GM12878 (cell line): ENCODE measurements at regions not wholly inside any gene's neighbourhood (a gene's known extent, or its start where the extent isn't known, plus 50 kb on each side); places are given as distances from the start of the nearest gene placed in this dataset.

Experiments used
- ATAC-seq: fragments of 200-7000 bp; cut with Tn5 transposase; 3 replicates; pipeline ENCODE4 v1.9.1; 2020; ENCODE audit warnings: mild to moderate bottlenecking, moderate library complexity
- BruUV-seq: library from RNA; stranded (reverse); fragments of 400-500 nt; replicated peaks from 2 replicates; lab custom pipeline; 2021; lab: Mats Ljungman, UMichigan
- CTCF ChIA-PET: fragments of 300-600 bp; sonication (Branson Sonifier 250); formaldehyde crosslinking; extraction: SDS; loops from one replicate; lab custom pipeline; 2021; ENCODE audit warnings: inconsistent platforms; lab: Yijun Ruan, JAX
- POLR2A ChIA-PET: fragments of 350-600 bp; formaldehyde crosslinking; extraction: SDS; loops from one replicate; lab custom pipeline; 2021; ENCODE audit warnings: inconsistent platforms; lab: Charles Lee
- RAD21 ChIA-PET: fragments of 300-600 bp; sonication (Branson Sonifier 250); formaldehyde crosslinking; loops from one replicate; lab custom pipeline; 2023; ENCODE audit warnings: antibody characterized with exemption; ENCODE audit not compliant: unreplicated experiment; lab: Charles Lee
- SMC1A ChIA-PET: fragments of 300-600 bp; sonication (Branson Sonifier 250); formaldehyde crosslinking; loops from one replicate; lab custom pipeline; 2023; ENCODE audit not compliant: unreplicated experiment, uncharacterized antibody; lab: Charles Lee
- DNase-seq: peaks from one replicate; pipeline ENCODE4 v3.0.0-alpha.2; 2011; ENCODE audit warnings: low read depth, low spot score
- FAIRE-seq: peaks from 3 replicates; lab custom pipeline; 2011; peaks lifted over from hg19 to GRCh38; lab: Jason Lieb, UNC
- H2AFZ ChIP-seq: 2 replicates; pipeline ENCODE4 v1.6.0; 2011; ENCODE audit warnings: low read depth, low read length, control low read depth; ENCODE audit not compliant: control insufficient read depth
- H3K27ac ChIP-seq: 2 replicates; pipeline ENCODE4 v1.5.1; 2011; ENCODE audit warnings: control low read depth; ENCODE audit not compliant: control insufficient read depth, insufficient read depth
- H3K27me3 ChIP-seq, 2 experiments: replicated peaks in 1 of 2; 2 replicates each; pipeline versions ENCODE4 v1.6.0 to v1.6.1; 2011; ENCODE audit warnings: low read length in 1 of 2; ENCODE audit not compliant: control insufficient read depth in 2 of 2, insufficient read depth in 2 of 2
- H3K36me3 ChIP-seq, 2 experiments: 2 replicates each; pipeline ENCODE4 v1.5.1; 2011; ENCODE audit warnings: low read length in 1 of 2; ENCODE audit not compliant: control insufficient read depth in 2 of 2, insufficient read depth in 2 of 2
- H3K4me1 ChIP-seq: 2 replicates; pipeline ENCODE4 v1.6.1; 2011; ENCODE audit warnings: mild to moderate bottlenecking, low read length, moderate library complexity, mixed read lengths; ENCODE audit not compliant: control insufficient read depth, insufficient read depth
- H3K4me2 ChIP-seq: 2 replicates; pipeline ENCODE4 v1.6.0; 2011; ENCODE audit warnings: control low read depth; ENCODE audit not compliant: control insufficient read depth, insufficient read depth
- H3K4me3 ChIP-seq: fragments of 200-600 bp; sonication (generic); 2 replicates; pipeline ENCODE4 v1.5.1; 2016
- H3K79me2 ChIP-seq: 2 replicates; pipeline ENCODE4 v1.6.0; 2011; ENCODE audit warnings: low read length; ENCODE audit not compliant: control insufficient read depth, insufficient read depth
- H3K9ac ChIP-seq: 2 replicates; pipeline ENCODE4 v1.8.0; 2011; ENCODE audit warnings: low read length, control low read depth, mixed read lengths; ENCODE audit not compliant: control insufficient read depth, insufficient read depth
- H3K9me3 ChIP-seq: replicated peaks from 3 replicates; pipeline ENCODE4 v1.5.1; 2011; ENCODE audit warnings: mild to moderate bottlenecking, low read length; ENCODE audit not compliant: control insufficient read depth, insufficient read depth
- H4K20me1 ChIP-seq: 2 replicates; pipeline ENCODE4 v1.6.0; 2011; ENCODE audit not compliant: control insufficient read depth, insufficient read depth
- ATF7 ChIP-seq: fragments of 450-650 bp; IDR thresholded peaks from 2 replicates; pipeline ENCODE4 v1.6.1; 2016; ENCODE audit warnings: low read depth, mild to moderate bottlenecking
- BACH1 ChIP-seq: fragments of 450-650 bp; IDR thresholded peaks from 2 replicates; pipeline ENCODE4 v1.6.1; 2017; ENCODE audit warnings: mild to moderate bottlenecking, borderline replicate concordance
- CBX3 ChIP-seq: fragments of 200-600 bp; sonication (generic); IDR thresholded peaks from 2 replicates; pipeline ENCODE4 v1.6.1; 2016; ENCODE audit warnings: low read depth, borderline replicate concordance
- CHD2 ChIP-seq: IDR thresholded peaks from 2 replicates; pipeline ENCODE4 v1.6.1; 2011; ENCODE audit warnings: low read depth, low read length, improper control_type of control experiment, borderline replicate concordance
- EED ChIP-seq: sonication (generic); IDR thresholded peaks from 2 replicates; pipeline ENCODE4 v1.6.1; 2016; ENCODE audit warnings: antibody characterized with exemption, low read depth
- IRF3 ChIP-seq: fragments of 450-650 bp; IDR thresholded peaks from 2 replicates; pipeline ENCODE4 v1.6.1; 2014; ENCODE audit warnings: mild to moderate bottlenecking
- KAT2A ChIP-seq: conservative IDR thresholded peaks from 2 replicates; pipeline ENCODE4 v1.6.1; 2011; ENCODE audit warnings: low read depth, low read length; ENCODE audit not compliant: control insufficient read depth
- KLF5 ChIP-seq: fragments of 450-650 bp; IDR thresholded peaks from 2 replicates; pipeline ENCODE4 v1.6.1; 2014; ENCODE audit warnings: mild to moderate bottlenecking; ENCODE audit not compliant: partially characterized antibody
- MAX ChIP-seq: IDR thresholded peaks from 2 replicates; pipeline ENCODE4 v1.6.1; 2012; ENCODE audit warnings: low read depth, low read length, improper control_type of control experiment
- MYC ChIP-seq: IDR thresholded peaks from 2 replicates; pipeline ENCODE4 v1.6.1; 2011; ENCODE audit warnings: mild to moderate bottlenecking, low read length, moderate library complexity, inconsistent platforms; ENCODE audit not compliant: insufficient read depth, insufficient replicate concordance, insufficient read length, severe bottlenecking
- USF2 ChIP-seq: IDR thresholded peaks from 2 replicates; pipeline ENCODE4 v1.6.1; 2011; ENCODE audit warnings: low read depth, low read length, improper control_type of control experiment, borderline replicate concordance
- ZBTB33 ChIP-seq: fragments of 450-650 bp; IDR thresholded peaks from 2 replicates; pipeline ENCODE4 v1.6.1; 2017; ENCODE audit warnings: mild to moderate bottlenecking
- ZNF207 ChIP-seq: fragments of 450-650 bp; IDR thresholded peaks from 2 replicates; pipeline ENCODE4 v1.6.1; 2014; ENCODE audit warnings: antibody characterized with exemption, mild to moderate bottlenecking, borderline replicate concordance
- ZNF274 ChIP-seq: IDR thresholded peaks from one replicate; pipeline ENCODE4 v1.8.0; 2011; ENCODE audit not compliant: insufficient read length, insufficient read depth
- WGBS: methylation state at CpG from one replicate; pipeline ENCODE4 v1.1.6; 2016; ENCODE audit warnings: low lambda C conversion rate; ENCODE audit not compliant: insufficient replicate concordance, insufficient coverage; ENCODE audit errors: missing lambda C conversion rate; 5-methylcytosine and 5-hydroxymethylcytosine counted together
- in situ Hi-C: fragments of 300-500 bp; cut with MboI; formaldehyde crosslinking; loops from 9 replicates; pipeline ENCODE4 v1.14.3; 2018; ENCODE audit warnings: mixed read lengths
- intact Hi-C: fragments of 100-400 bp; cut with micrococcal nuclease; formaldehyde crosslinking; loops from one replicate; pipeline ENCODE4 v1.14.2; 2022; ENCODE audit not compliant: unreplicated experiment

- DNase-seq (no peak), ATAC-seq (no peak), FAIRE-seq (no peak)
- SMC1A ChIA-PET = no interaction called here
- no peak overlapping the region for H3K4me3 ChIP-seq
- 4% methylated on average over 3 of the region's 3 CpGs for WGBS
- no peaks in the 10 kb centered on the region for H3K79me2 ChIP-seq
- no peak overlapping the region for H3K9ac ChIP-seq
- no peaks in the 10 kb centered on the region for H3K27me3 ChIP-seq
- H3K4me1 ChIP-seq = no peaks in the 10 kb centered on the region
- RAD21 ChIA-PET = no interaction called here
- in situ Hi-C loops = no loop called here
- TF ChIP-seq BACH1 (no peak), ZNF274 (no peak), MAX (no peak), KLF5 (no peak)
- no peaks in the 10 kb centered on the region for H3K36me3 ChIP-seq
- H4K20me1 ChIP-seq = no peaks in the 10 kb centered on the region
- BruUV-seq = no TSS peak
- H3K9me3 ChIP-seq = no peaks in the 10 kb centered on the region
- no peak overlapping the region for H2AFZ ChIP-seq
- intact Hi-C loops = no loop called here
- no peak overlapping the region for H3K27ac ChIP-seq
- CTCF ChIA-PET = no interaction called here
- POLR2A ChIA-PET = no interaction called here
- no peak overlapping the region for H3K4me2 ChIP-seq
These were observed 379.9 kb upstream of the DMAC1 start for GRCh38 chr9:8179381-8180053.

GRCh38 chr9:8172000-8172399, 372.4 kb upstream of the DMAC1 start:
- ChIA-PET POLR2A (no interaction called here), CTCF (no interaction called here), SMC1A (interaction anchor here (0.7 kb wide), 1 partner anchor 1136 kb away, joined by 3 read pairs; no protein-coding TSS in a partner anchor), RAD21 (no interaction called here)
- no peaks in the 10 kb centered on the region for H3K79me2 ChIP-seq
- H3K27me3 ChIP-seq = no peaks in the 10 kb centered on the region
- DNase-seq (no peak), FAIRE-seq (no peak), ATAC-seq (no peak)
- H3K4me2 ChIP-seq = no peak overlapping the region
- H3K27ac ChIP-seq = no peak overlapping the region
- no peak overlapping the region for H2AFZ ChIP-seq
- WGBS = 22% methylated on average over 2 of the region's 2 CpGs
- no peaks in the 10 kb centered on the region for H3K4me1 ChIP-seq
- no peak overlapping the region for H3K4me3 ChIP-seq
- intact Hi-C loops (no loop called here), in situ Hi-C loops (no loop called here)
- no peaks in the 10 kb centered on the region for H3K36me3 ChIP-seq
- no peaks in the 10 kb centered on the region for H4K20me1 ChIP-seq
- H3K9ac ChIP-seq = no peak overlapping the region
- no TSS peak for BruUV-seq
- no peaks in the 10 kb centered on the region for H3K9me3 ChIP-seq
- TF ChIP-seq IRF3 (no peak), USF2 (no peak), KAT2A (no peak), ZNF207 (no peak), MYC (no peak), ATF7 (no peak), ZBTB33 (no peak), EED (no peak), BACH1 (no peak), CBX3 (no peak), CHD2 (no peak)
